ENCODE measurements at regions not wholly inside any gene's neighbourhood (a gene's known extent, or its start where the extent isn't known, plus 50 kb on each side); places are given as distances from the start of the nearest gene placed in this dataset.

GRCh38 chr13:111047326-111047725 lies 67.8 kb upstream of the ARHGEF7 start:
- TF ChIP-seq ETV6 (CRISPR knock-in tag; IDR thresholded peaks at IDR 0.05): no peak
- TF ChIP-seq, protein P1, sequence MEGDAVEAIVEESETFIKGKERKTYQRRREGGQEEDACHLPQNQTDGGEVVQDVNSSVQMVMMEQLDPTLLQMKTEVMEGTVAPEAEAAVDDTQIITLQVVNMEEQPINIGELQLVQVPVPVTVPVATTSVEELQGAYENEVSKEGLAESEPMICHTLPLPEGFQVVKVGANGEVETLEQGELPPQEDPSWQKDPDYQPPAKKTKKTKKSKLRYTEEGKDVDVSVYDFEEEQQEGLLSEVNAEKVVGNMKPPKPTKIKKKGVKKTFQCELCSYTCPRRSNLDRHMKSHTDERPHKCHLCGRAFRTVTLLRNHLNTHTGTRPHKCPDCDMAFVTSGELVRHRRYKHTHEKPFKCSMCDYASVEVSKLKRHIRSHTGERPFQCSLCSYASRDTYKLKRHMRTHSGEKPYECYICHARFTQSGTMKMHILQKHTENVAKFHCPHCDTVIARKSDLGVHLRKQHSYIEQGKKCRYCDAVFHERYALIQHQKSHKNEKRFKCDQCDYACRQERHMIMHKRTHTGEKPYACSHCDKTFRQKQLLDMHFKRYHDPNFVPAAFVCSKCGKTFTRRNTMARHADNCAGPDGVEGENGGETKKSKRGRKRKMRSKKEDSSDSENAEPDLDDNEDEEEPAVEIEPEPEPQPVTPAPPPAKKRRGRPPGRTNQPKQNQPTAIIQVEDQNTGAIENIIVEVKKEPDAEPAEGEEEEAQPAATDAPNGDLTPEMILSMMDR (IDR thresholded peaks at IDR 0.05): no peak
- no peak for TF ChIP-seq ZNF121 (CRISPR knock-in tag; IDR thresholded peaks at IDR 0.05)
- TF ChIP-seq, protein P2, sequence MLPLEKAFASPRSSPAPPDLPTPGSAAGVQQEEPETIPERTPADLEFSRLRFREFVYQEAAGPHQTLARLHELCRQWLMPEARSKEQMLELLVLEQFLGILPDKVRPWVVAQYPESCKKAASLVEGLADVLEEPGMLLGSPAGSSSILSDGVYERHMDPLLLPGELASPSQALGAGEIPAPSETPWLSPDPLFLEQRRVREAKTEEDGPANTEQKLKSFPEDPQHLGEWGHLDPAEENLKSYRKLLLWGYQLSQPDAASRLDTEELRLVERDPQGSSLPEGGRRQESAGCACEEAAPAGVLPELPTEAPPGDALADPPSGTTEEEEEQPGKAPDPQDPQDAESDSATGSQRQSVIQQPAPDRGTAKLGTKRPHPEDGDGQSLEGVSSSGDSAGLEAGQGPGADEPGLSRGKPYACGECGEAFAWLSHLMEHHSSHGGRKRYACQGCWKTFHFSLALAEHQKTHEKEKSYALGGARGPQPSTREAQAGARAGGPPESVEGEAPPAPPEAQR (CRISPR knock-in tag; IDR thresholded peaks at IDR 0.05): no peak
- TF ChIP-seq CREM (CRISPR knock-in tag; IDR thresholded peaks at IDR 0.05): no peak
- TF ChIP-seq, protein P3, sequence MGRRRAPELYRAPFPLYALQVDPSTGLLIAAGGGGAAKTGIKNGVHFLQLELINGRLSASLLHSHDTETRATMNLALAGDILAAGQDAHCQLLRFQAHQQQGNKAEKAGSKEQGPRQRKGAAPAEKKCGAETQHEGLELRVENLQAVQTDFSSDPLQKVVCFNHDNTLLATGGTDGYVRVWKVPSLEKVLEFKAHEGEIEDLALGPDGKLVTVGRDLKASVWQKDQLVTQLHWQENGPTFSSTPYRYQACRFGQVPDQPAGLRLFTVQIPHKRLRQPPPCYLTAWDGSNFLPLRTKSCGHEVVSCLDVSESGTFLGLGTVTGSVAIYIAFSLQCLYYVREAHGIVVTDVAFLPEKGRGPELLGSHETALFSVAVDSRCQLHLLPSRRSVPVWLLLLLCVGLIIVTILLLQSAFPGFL (CRISPR knock-in tag; IDR thresholded peaks at IDR 0.05; ENCODE audit: borderline replicate concordance): no peak
- TF ChIP-seq, protein P4, sequence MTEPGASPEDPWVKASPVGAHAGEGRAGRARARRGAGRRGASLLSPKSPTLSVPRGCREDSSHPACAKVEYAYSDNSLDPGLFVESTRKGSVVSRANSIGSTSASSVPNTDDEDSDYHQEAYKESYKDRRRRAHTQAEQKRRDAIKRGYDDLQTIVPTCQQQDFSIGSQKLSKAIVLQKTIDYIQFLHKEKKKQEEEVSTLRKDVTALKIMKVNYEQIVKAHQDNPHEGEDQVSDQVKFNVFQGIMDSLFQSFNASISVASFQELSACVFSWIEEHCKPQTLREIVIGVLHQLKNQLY (CRISPR knock-in tag; IDR thresholded peaks at IDR 0.05): no peak
- TF ChIP-seq, protein P5, sequence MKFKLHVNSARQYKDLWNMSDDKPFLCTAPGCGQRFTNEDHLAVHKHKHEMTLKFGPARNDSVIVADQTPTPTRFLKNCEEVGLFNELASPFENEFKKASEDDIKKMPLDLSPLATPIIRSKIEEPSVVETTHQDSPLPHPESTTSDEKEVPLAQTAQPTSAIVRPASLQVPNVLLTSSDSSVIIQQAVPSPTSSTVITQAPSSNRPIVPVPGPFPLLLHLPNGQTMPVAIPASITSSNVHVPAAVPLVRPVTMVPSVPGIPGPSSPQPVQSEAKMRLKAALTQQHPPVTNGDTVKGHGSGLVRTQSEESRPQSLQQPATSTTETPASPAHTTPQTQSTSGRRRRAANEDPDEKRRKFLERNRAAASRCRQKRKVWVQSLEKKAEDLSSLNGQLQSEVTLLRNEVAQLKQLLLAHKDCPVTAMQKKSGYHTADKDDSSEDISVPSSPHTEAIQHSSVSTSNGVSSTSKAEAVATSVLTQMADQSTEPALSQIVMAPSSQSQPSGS (CRISPR knock-in tag; IDR thresholded peaks at IDR 0.05; ENCODE audit: borderline replicate concordance, low read depth): no peak
